ENCODE measurements at regions not wholly inside any gene's neighbourhood (a gene's known extent, or its start where the extent isn't known, plus 50 kb on each side); places are given as distances from the start of the nearest gene placed in this dataset.
"Not testable (repeated sequence)": the region's sequence is repeated elsewhere in the genome, so short reads cannot be mapped to it uniquely, and the experiment has no call there.

GRCh38 chr9:102202126-102202525 lies 463.7 kb upstream of the GRIN3A start:
- FAIRE-seq, result no peak
- DNase-seq (ENCODE audit: low spot score), result no peak

GRCh38 chr9:102185962-102186361 lies 447.5 kb upstream of the GRIN3A start:
- no peak for FAIRE-seq
- no peak for DNase-seq (ENCODE audit: low spot score)

DNA sequence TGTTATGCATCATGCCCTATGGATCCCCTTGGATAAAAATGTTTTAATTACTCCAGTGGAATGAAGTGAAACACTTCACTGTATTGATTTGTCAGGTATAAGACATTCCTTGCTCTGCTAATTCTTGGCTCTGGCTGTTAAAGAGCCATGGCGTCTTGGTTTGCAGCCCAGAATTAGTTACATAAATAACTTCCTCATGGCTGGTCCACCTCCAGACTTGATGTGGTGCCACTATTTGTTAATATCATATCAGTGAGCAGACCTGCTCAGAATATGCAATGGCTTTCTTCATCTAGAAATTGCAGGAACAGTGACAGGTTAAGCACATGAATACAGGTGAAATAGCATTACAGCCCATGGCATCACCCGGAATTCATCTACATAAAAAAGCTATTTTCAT lies 446.9 kb upstream of the GRIN3A start:
- DNase-seq (ENCODE audit: low spot score) (no peak), FAIRE-seq (no peak)

DNA sequence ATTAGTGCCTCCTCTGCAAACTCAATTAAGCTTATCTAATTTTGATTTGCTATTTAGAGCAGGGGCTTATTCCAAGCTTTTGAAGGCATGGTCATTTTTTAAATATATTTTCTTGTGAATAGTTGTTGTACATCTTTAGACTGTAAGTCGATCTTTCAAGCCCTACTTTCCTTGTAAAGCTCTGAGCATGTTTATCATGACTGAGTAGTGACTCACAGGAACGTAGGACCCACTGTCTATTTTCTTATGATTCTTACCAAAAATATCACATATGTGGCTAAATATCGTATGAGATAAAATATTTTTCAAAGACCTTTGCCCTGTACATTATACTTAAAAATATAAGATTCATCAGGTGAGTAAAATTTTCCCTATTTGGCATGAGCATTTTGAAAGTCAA lies 440.4 kb upstream of the GRIN3A start:
- FAIRE-seq (no peak), DNase-seq (ENCODE audit: low spot score) (peak; percentile 18)

DNA sequence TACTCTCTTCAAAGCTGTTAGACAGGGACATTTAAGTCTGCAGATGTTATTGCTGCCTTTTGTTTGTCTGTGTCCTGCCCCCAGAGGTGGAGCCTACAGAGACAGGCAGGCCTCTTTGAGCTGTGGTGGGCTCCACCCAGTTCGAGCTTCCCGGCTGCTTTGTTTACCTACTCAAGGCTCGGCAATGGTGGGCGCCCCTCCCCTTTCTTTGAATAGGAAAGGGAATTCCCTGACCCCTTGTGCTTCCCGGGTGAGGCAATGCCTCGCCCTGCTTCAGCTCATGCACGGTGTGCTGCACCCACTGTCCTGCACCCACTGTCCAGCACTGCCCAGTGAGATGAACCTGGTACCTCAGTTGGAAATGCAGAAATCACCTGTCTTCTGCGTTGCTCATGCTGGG lies 435.8 kb upstream of the GRIN3A start:
- not testable (repeated sequence) for FAIRE-seq; DNase-seq (ENCODE audit: low spot score)

- DNase-seq (ENCODE audit: low spot score) (no peak), FAIRE-seq (no peak)
Observed at GRCh38 chr9:102164247-102164646, 425.8 kb upstream of the GRIN3A start.

- not testable (repeated sequence) for DNase-seq (ENCODE audit: low spot score); FAIRE-seq
Observed at GRCh38 chr9:102153081-102153480, 414.6 kb upstream of the GRIN3A start.

DNA sequence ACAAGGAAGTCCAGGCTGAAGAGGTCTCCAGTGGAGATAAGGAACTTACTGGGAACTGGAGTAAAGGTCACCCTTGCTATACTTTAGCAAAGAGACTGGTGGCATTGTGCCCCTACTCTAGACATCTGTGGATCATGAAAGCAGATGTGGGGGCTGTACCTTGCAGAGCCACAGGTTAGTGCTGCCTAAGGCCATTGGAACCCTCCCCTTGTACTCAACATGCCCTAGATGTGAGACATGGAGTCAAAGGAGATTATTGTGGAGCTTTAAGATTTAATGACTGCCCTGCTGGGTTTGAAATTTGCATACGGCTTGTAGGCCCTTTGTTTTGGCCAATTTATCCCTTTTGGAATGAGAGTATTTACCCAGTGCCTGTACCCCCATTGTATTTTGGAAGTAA lies 397.3 kb upstream of the GRIN3A start:
- FAIRE-seq, result no peak
- DNase-seq (ENCODE audit: low spot score), result no peak

- no peak for DNase-seq (ENCODE audit: low spot score)
- no peak for FAIRE-seq
Observed at GRCh38 chr9:102124465-102124864, 386.0 kb upstream of the GRIN3A start.

DNA sequence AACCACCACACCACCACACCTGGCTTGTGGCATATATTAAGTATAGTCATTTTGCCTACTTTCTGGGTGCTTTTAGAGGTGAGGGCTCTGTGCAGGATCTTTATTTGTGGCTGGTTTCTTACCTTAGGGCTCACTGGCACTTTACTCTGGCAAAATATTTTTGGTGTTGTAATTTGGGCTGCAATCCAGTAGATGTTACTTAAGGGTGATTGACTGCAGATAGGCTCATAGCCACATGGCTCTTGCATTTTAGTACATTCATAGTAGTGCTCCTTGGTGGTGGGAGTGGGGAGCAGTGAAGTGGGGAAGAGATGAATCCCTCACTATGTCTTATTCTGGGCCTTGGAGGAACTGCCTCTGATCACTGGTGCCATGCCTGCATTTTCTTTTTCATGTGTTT lies 376.1 kb upstream of the GRIN3A start:
- DNase-seq (ENCODE audit: low spot score) (no peak), FAIRE-seq (no peak)

DNA sequence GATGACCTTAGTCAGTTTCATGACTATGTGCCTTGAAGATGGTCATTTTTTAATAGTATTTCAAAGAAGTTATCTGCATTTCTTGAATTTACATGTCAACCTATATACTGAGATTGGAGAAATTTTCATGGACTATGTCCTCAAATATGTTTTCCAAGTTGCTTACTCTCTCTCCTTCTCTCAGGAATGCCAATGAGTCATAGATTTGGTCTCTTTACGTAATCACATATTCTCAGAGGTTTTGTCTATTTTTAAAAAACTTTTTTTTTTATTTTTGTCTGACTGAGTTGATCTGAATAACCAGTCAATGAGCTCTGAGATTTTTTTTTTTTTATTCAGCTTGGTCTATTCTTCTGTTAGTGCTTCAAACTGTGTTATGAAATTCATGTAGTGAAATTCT lies 374.7 kb upstream of the GRIN3A start:
- DNase-seq (ENCODE audit: low spot score), result no peak
- FAIRE-seq, result no peak

DNA sequence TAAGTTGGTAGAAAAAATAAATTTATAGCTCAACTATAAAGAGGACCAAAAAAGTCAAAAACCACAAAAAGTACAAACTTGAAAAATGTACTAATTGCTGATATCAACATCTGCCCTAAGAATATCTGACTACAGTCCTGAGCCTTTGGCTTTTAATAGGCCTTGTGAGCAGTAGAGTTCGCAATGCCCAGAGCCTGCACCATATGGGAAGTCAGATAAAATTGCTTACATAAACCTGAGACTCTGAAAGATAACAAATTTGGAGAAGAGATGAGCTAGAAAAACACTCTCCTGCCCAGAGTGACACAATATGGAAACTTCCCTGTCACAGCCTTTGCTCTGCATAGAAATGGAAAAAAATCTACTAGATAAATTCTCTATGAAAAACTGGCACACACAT lies 368.0 kb upstream of the GRIN3A start:
- no peak for DNase-seq (ENCODE audit: low spot score)
- no peak for FAIRE-seq

- no peak for FAIRE-seq
- DNase-seq (ENCODE audit: low spot score), result peak; percentile 7
Observed at GRCh38 chr9:102101723-102102122, 363.3 kb upstream of the GRIN3A start.

- DNase-seq (ENCODE audit: low spot score), result no peak
- FAIRE-seq, result no peak
Observed at GRCh38 chr9:102087141-102087540, 348.7 kb upstream of the GRIN3A start.

GRCh38 chr9:102085548-102085947 lies 347.1 kb upstream of the GRIN3A start:
- no peak for FAIRE-seq
- no peak for DNase-seq (ENCODE audit: low spot score)

- no peak for FAIRE-seq
Observed at GRCh38 chr9:102072059-102072764, 333.8 kb upstream of the GRIN3A start.

GRCh38 chr9:102069969-102070368 lies 331.5 kb upstream of the GRIN3A start:
- DNase-seq (ENCODE audit: low spot score) (peak; percentile 52), FAIRE-seq (no peak)

More at GRCh38 chr9:102072059-102072764, 333.8 kb upstream of the GRIN3A start:
- DNase-seq (ENCODE audit: low spot score), result peak; percentile 26

DNA sequence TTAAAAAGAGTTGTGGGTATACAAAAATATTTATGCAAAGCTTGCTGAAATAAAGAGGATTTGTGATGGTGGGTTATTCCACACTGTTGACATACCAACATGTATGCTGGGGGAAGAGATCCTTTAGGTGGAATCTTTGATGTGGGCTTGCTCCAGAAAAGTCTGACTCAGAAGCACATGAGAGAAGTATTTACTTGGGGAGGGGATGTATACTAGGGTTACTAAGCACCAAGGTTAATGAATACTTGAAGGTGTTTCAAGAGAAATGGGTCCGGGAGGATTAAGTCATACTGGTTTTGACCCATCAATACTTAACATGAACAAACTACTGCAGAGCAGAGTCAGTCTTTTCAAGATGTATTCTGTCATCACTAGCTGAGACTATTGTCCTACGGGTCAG lies 316.4 kb upstream of the GRIN3A start:
- DNase-seq (ENCODE audit: low spot score) (no peak), FAIRE-seq (no peak)

GRCh38 chr9:102049586-102050246 lies 311.3 kb upstream of the GRIN3A start:
- FAIRE-seq, result no peak
- no peak for DNase-seq (ENCODE audit: low spot score)

DNA sequence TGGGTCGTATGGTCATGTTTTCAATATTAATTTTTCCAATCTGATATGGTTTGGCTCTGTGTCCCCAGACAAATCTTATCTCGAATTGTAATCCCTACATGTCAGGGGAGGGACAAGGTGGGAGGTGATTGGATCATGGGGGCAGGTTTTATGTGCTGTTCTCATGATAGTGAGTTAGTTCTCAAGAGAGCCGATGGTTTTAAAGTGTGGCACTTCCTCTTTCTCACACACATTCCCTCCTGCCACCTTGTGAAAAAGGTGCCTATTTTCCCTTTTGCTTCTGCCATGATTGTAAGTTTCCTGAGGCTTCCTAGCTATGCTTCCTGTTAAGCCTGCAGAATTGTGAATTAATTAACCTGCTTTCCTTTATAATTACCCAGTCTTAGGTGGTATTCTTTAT lies 309.1 kb upstream of the GRIN3A start:
- DNase-seq (ENCODE audit: low spot score) (no peak), FAIRE-seq (no peak)

DNA sequence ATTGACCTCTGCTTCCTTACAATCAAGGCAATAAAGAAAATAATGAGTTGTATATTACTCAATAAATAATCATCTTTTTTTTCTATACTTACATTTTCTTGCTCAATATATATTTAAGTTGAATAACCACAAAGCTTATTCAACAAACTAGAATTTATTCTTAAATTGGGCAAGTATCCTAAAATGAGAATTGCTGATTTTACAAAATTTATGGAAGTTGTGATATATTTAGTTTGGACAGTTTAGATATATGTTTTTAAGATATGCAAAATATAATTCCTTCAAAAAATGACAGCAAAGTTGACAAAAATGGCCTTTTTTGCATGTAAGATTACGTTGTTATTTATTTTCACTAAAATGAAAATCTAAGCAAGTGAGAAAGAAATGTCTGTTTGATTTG lies 305.7 kb upstream of the GRIN3A start:
- no peak for FAIRE-seq
- no peak for DNase-seq (ENCODE audit: low spot score)

- DNase-seq (ENCODE audit: low spot score) (no peak), FAIRE-seq (no peak)
Observed at GRCh38 chr9:102038006-102038405, 299.6 kb upstream of the GRIN3A start.

GRCh38 chr9:102035929-102036328 lies 297.5 kb upstream of the GRIN3A start:
- FAIRE-seq, result no peak
- no peak for DNase-seq (ENCODE audit: low spot score)

Data from urothelium cell line (cell line).